Smooth muscle cell (in vitro differentiated cells): ENCODE measurements at regions not wholly inside any gene's neighbourhood (a gene's known extent, or its start where the extent isn't known, plus 50 kb on each side); places are given as distances from the start of the nearest gene placed in this dataset.

Source experiments
- DNase-seq: peaks from one replicate; lab custom pipeline; 2025; ENCODE audit not compliant: unreplicated experiment; lab: John Stamatoyannopoulos, UW
- H2AFZ ChIP-seq: fragments of 200-600 bp; sonication (generic); 2 replicates; pipeline ENCODE4 v1.6.0; 2016; ENCODE audit warnings: antibody characterized with exemption, low read depth, mild to moderate bottlenecking
- H3F3A ChIP-seq: fragments of 200-600 bp; sonication (generic); 2 replicates; pipeline ENCODE4 v1.6.0; 2017; ENCODE audit warnings: antibody characterized with exemption, low read depth
- H3K27ac ChIP-seq: fragments of 200-600 bp; sonication (generic); 2 replicates; pipeline ENCODE4 v1.5.1; 2016; ENCODE audit warnings: low read depth, mild to moderate bottlenecking
- H3K27me3 ChIP-seq: fragments of 200-600 bp; sonication (generic); 2 replicates; pipeline ENCODE4 v1.6.1; 2016; ENCODE audit warnings: low read depth, mild to moderate bottlenecking
- H3K36me3 ChIP-seq: fragments of 200-600 bp; sonication (generic); 2 replicates; pipeline ENCODE4 v1.5.1; 2016; ENCODE audit warnings: low read depth
- H3K4me1 ChIP-seq: fragments of 200-600 bp; sonication (generic); 2 replicates; pipeline ENCODE4 v1.5.1; 2016; ENCODE audit warnings: low read depth
- H3K4me2 ChIP-seq: fragments of 200-600 bp; sonication (generic); 2 replicates; pipeline ENCODE4 v1.6.0; 2016; ENCODE audit warnings: mild to moderate bottlenecking
- H3K4me3 ChIP-seq: fragments of 200-600 bp; sonication (generic); 2 replicates; pipeline ENCODE4 v1.5.1; 2016; ENCODE audit warnings: mild to moderate bottlenecking
- H3K79me2 ChIP-seq: fragments of 200-600 bp; sonication (generic); 2 replicates; pipeline ENCODE4 v1.6.0; 2016; ENCODE audit warnings: low read depth, mild to moderate bottlenecking
- H3K9ac ChIP-seq: fragments of 200-600 bp; sonication (generic); 2 replicates; pipeline ENCODE4 v1.6.0; 2016; ENCODE audit warnings: low read depth
- H3K9me3 ChIP-seq: fragments of 200-600 bp; sonication (generic); replicated peaks from 2 replicates; pipeline ENCODE4 v1.5.1; 2016; ENCODE audit warnings: low read depth
- H4K20me1 ChIP-seq: fragments of 200-600 bp; sonication (generic); 2 replicates; pipeline ENCODE4 v1.6.0; 2016; ENCODE audit warnings: low read depth
- CTCF ChIP-seq: fragments of 200-600 bp; sonication (generic); IDR thresholded peaks from 2 replicates; pipeline ENCODE4 v1.5.1; 2017; ENCODE audit warnings: borderline replicate concordance, mild to moderate bottlenecking, antibody characterized with exemption; ENCODE audit not compliant: insufficient read depth, poor library complexity, severe bottlenecking
- WGBS: methylation state at CpG from one replicate; pipeline ENCODE4 v1.1.7; 2016; ENCODE audit warnings: low lambda C conversion rate; 5-methylcytosine and 5-hydroxymethylcytosine counted together

- H3K4me2 ChIP-seq: no peak overlapping the region
- no peaks in the 10 kb centered on the region for H3F3A ChIP-seq
- DNase-seq: no peak
- H3K27me3 ChIP-seq: peaks cover 35% of the 10 kb centered on the region
- no peaks in the 10 kb centered on the region for H4K20me1 ChIP-seq
- H3K27ac ChIP-seq: no peak overlapping the region
- H3K79me2 ChIP-seq: no peaks in the 10 kb centered on the region
- no peaks in the 10 kb centered on the region for H3K9me3 ChIP-seq
- H3K4me3 ChIP-seq: no peak overlapping the region
- WGBS: 72% methylated on average over 3 of the region's 3 CpGs
- H3K9ac ChIP-seq: no peak overlapping the region
- no peak for TF ChIP-seq CTCF
- no peak overlapping the region for H2AFZ ChIP-seq
- H3K36me3 ChIP-seq: no peaks in the 10 kb centered on the region
- H3K4me1 ChIP-seq: no peaks in the 10 kb centered on the region
Observed at GRCh38 chr13:27847669-27848068, 55.4 kb downstream of the GSX1 start.

- H3K9ac ChIP-seq: no peak overlapping the region
- TF ChIP-seq CTCF: no peak
- H3K79me2 ChIP-seq: no peaks in the 10 kb centered on the region
- H3K27ac ChIP-seq: no peak overlapping the region
- H3K27me3 ChIP-seq: peaks cover 50% of the 10 kb centered on the region
- no peaks in the 10 kb centered on the region for H3F3A ChIP-seq
- no peak for DNase-seq
- H4K20me1 ChIP-seq: no peaks in the 10 kb centered on the region
- H3K36me3 ChIP-seq: no peaks in the 10 kb centered on the region
- no peaks in the 10 kb centered on the region for H3K9me3 ChIP-seq
- H3K4me2 ChIP-seq: no peak overlapping the region
- H3K4me1 ChIP-seq: no peaks in the 10 kb centered on the region
- no peak overlapping the region for H2AFZ ChIP-seq
- WGBS: 81% methylated on average over 18 of the region's 18 CpGs
- H3K4me3 ChIP-seq: no peak overlapping the region
Observed at GRCh38 chr13:27851096-27851850, 59.0 kb downstream of the GSX1 start.

GRCh38 chr13:27852491-27852890 is 60.2 kb downstream of the GSX1 start:
- no peaks in the 10 kb centered on the region for H4K20me1 ChIP-seq
- no peaks in the 10 kb centered on the region for H3K79me2 ChIP-seq
- H3K36me3 ChIP-seq: no peaks in the 10 kb centered on the region
- H3K9me3 ChIP-seq: no peaks in the 10 kb centered on the region
- TF ChIP-seq CTCF: no peak
- peaks cover 41% of the 10 kb centered on the region for H3K27me3 ChIP-seq
- H3K9ac ChIP-seq: no peak overlapping the region
- H3F3A ChIP-seq: no peaks in the 10 kb centered on the region
- no peaks in the 10 kb centered on the region for H3K4me1 ChIP-seq
- 76% methylated on average over 5 of the region's 5 CpGs for WGBS
- H3K27ac ChIP-seq: no peak overlapping the region
- no peak overlapping the region for H3K4me2 ChIP-seq
- H2AFZ ChIP-seq: no peak overlapping the region
- no peak for DNase-seq
- H3K4me3 ChIP-seq: no peak overlapping the region

- Histone ChIP-seq H3K9ac (no peak overlapping the region), H4K20me1 (no peaks in the 10 kb centered on the region), H3K4me3 (no peak overlapping the region), H2AFZ (no peak overlapping the region), H3K79me2 (no peaks in the 10 kb centered on the region), H3K36me3 (no peaks in the 10 kb centered on the region), H3K4me1 (no peaks in the 10 kb centered on the region), H3F3A (no peaks in the 10 kb centered on the region), H3K27ac (no peak overlapping the region), H3K27me3 (peaks cover 40% of the 10 kb centered on the region), H3K9me3 (no peaks in the 10 kb centered on the region), H3K4me2 (no peak overlapping the region)
- DNase-seq: no peak
- no peak for TF ChIP-seq CTCF
- 75% methylated on average over 10 of the region's 10 CpGs for WGBS
Observed at GRCh38 chr13:27853335-27853734, 61.1 kb downstream of the GSX1 start.
